ENCODE measurements at regions not wholly inside any gene's neighbourhood (a gene's known extent, or its start where the extent isn't known, plus 50 kb on each side); places are given as distances from the start of the nearest gene placed in this dataset.
"Not testable (repeated sequence)": the region's sequence is repeated elsewhere in the genome, so short reads cannot be mapped to it uniquely, and the experiment has no call there.

DNA sequence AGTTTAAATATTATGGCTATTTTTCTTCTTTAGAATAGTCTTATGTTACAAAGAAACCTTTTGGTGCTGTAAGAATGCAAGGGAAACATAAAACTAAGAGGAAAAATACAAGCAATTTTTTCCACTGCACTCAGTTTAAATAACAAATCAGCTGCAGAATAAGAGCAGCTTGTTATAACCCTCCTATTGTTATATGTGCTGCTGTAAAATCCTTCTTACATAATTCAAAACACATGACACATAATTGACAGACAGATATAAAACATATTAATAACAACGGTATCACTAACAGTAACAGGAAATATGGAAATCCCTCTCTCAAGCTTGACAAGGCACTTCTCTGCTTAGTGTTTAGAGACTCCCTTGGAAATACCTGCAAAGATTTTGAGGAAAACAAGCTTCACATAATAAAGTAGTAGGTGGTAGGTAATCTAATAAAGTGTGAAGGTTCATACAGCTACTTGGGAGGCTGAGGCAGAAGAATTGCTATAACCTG lies 385.3 kb upstream of the HS3ST1 start:
- Histone ChIP-seq H3K4me3 (no peak overlapping the region), H3K27ac (no peak overlapping the region)
- no peak for DNase-seq (ENCODE audit: low spot score)
- TF ChIP-seq, protein P1, sequence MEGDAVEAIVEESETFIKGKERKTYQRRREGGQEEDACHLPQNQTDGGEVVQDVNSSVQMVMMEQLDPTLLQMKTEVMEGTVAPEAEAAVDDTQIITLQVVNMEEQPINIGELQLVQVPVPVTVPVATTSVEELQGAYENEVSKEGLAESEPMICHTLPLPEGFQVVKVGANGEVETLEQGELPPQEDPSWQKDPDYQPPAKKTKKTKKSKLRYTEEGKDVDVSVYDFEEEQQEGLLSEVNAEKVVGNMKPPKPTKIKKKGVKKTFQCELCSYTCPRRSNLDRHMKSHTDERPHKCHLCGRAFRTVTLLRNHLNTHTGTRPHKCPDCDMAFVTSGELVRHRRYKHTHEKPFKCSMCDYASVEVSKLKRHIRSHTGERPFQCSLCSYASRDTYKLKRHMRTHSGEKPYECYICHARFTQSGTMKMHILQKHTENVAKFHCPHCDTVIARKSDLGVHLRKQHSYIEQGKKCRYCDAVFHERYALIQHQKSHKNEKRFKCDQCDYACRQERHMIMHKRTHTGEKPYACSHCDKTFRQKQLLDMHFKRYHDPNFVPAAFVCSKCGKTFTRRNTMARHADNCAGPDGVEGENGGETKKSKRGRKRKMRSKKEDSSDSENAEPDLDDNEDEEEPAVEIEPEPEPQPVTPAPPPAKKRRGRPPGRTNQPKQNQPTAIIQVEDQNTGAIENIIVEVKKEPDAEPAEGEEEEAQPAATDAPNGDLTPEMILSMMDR (IDR thresholded peaks at IDR 0.05), result no peak

GRCh38 chr4:11811521-11811920 lies 382.8 kb upstream of the HS3ST1 start:
- H3K27ac ChIP-seq; DNase-seq (ENCODE audit: low spot score); H3K4me3 ChIP-seq: not testable (repeated sequence)

- no peak for DNase-seq (ENCODE audit: low spot score)
- Histone ChIP-seq H3K27ac (no peak overlapping the region), H3K4me3 (no peak overlapping the region)
- TF ChIP-seq, protein P1 (IDR thresholded peaks at IDR 0.05), result no peak
Observed at GRCh38 chr4:11805842-11806241, 377.1 kb upstream of the HS3ST1 start.

- Histone ChIP-seq H3K4me3 (no peak overlapping the region), H3K27ac (peak overlapping the region in 1 of 2 donors; percentile 17)
- TF ChIP-seq, protein P1 (IDR thresholded peaks at IDR 0.05), result no peak
- no peak for DNase-seq (ENCODE audit: low spot score)
Observed at GRCh38 chr4:11801466-11802446, 373.1 kb upstream of the HS3ST1 start.

DNA sequence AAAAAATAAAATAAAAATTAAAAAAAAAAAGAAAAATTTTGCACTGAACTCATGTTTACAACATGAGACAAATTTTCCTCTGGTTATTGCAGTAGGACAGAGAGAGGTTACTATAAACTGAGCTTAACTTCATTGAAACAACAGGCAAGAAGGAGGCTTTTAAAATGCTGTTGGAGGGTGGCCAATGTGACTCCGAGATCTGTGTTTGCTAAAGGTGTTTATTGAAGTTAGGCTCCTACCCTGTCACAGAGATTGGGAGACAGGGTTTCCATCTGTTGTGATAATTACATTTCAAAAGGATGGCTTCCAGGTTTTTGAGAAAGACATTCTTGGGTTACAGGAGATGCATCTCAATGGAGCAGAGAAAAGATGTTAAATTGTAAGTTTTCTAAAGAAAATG lies 370.5 kb upstream of the HS3ST1 start:
- no peak overlapping the region for H3K4me3 ChIP-seq
- no peak for DNase-seq (ENCODE audit: low spot score)
- H3K27ac ChIP-seq, result no peak overlapping the region
- TF ChIP-seq, protein P1 (IDR thresholded peaks at IDR 0.05), result no peak

GRCh38 chr4:11791797-11792196 lies 363.1 kb upstream of the HS3ST1 start:
- Histone ChIP-seq H3K27ac (no peak overlapping the region), H3K4me3 (no peak overlapping the region)
- DNase-seq (ENCODE audit: low spot score), result no peak
- TF ChIP-seq, protein P1 (IDR thresholded peaks at IDR 0.05), result no peak

DNA sequence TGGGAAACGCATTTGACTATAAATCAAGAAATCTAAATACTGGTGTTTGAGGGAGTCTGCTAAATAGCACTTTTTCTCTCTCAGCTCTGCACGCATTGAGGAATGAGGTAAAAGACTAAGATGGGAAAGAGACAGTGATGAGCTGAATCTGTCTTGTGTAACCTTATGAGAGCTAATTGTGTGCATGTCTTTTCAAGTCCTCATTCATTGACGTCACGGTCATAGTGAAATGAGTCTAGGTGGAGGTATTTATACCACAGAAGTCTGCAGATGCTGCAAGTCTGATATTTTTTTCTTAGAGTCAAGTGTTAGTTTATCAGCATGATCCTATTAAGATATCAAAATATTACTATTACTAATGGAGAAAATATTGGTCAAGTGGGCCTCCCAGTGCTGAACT lies 361.5 kb upstream of the HS3ST1 start:
- TF ChIP-seq, protein P1 (IDR thresholded peaks at IDR 0.05), result no peak
- no peak overlapping the region for H3K4me3 ChIP-seq
- no peak overlapping the region for H3K27ac ChIP-seq
- no peak for DNase-seq (ENCODE audit: low spot score)
